GM12878 (cell line): ENCODE measurements at regions not wholly inside any gene's neighbourhood (a gene's known extent, or its start where the extent isn't known, plus 50 kb on each side); places are given as distances from the start of the nearest gene placed in this dataset.

Experiments
- ATAC-seq: fragments of 200-7000 bp; cut with Tn5 transposase; 3 replicates; pipeline ENCODE4 v1.9.1; 2020; ENCODE audit warnings: mild to moderate bottlenecking, moderate library complexity
- BruUV-seq: library from RNA; stranded (reverse); fragments of 400-500 nt; replicated peaks from 2 replicates; lab custom pipeline; 2021; lab: Mats Ljungman, UMichigan
- CTCF ChIA-PET: fragments of 300-600 bp; sonication (Branson Sonifier 250); formaldehyde crosslinking; extraction: SDS; loops from one replicate; lab custom pipeline; 2021; ENCODE audit warnings: inconsistent platforms; lab: Yijun Ruan, JAX
- POLR2A ChIA-PET: fragments of 350-600 bp; formaldehyde crosslinking; extraction: SDS; loops from one replicate; lab custom pipeline; 2021; ENCODE audit warnings: inconsistent platforms; lab: Charles Lee
- RAD21 ChIA-PET: fragments of 300-600 bp; sonication (Branson Sonifier 250); formaldehyde crosslinking; loops from one replicate; lab custom pipeline; 2023; ENCODE audit warnings: antibody characterized with exemption; ENCODE audit not compliant: unreplicated experiment; lab: Charles Lee
- SMC1A ChIA-PET: fragments of 300-600 bp; sonication (Branson Sonifier 250); formaldehyde crosslinking; loops from one replicate; lab custom pipeline; 2023; ENCODE audit not compliant: unreplicated experiment, uncharacterized antibody; lab: Charles Lee
- DNase-seq: peaks from one replicate; pipeline ENCODE4 v3.0.0-alpha.2; 2011; ENCODE audit warnings: low read depth, low spot score
- FAIRE-seq: peaks from 3 replicates; lab custom pipeline; 2011; peaks lifted over from hg19 to GRCh38; lab: Jason Lieb, UNC
- H2AFZ ChIP-seq: 2 replicates; pipeline ENCODE4 v1.6.0; 2011; ENCODE audit warnings: low read depth, low read length, control low read depth; ENCODE audit not compliant: control insufficient read depth
- H3K27ac ChIP-seq: 2 replicates; pipeline ENCODE4 v1.5.1; 2011; ENCODE audit warnings: control low read depth; ENCODE audit not compliant: control insufficient read depth, insufficient read depth
- H3K27me3 ChIP-seq, 2 experiments: replicated peaks in 1 of 2; 2 replicates each; pipeline versions ENCODE4 v1.6.0 to v1.6.1; 2011; ENCODE audit warnings: low read length in 1 of 2; ENCODE audit not compliant: control insufficient read depth in 2 of 2, insufficient read depth in 2 of 2
- H3K36me3 ChIP-seq, 2 experiments: 2 replicates each; pipeline ENCODE4 v1.5.1; 2011; ENCODE audit warnings: low read length in 1 of 2; ENCODE audit not compliant: control insufficient read depth in 2 of 2, insufficient read depth in 2 of 2
- H3K4me1 ChIP-seq: 2 replicates; pipeline ENCODE4 v1.6.1; 2011; ENCODE audit warnings: mild to moderate bottlenecking, low read length, moderate library complexity, mixed read lengths; ENCODE audit not compliant: control insufficient read depth, insufficient read depth
- H3K4me2 ChIP-seq: 2 replicates; pipeline ENCODE4 v1.6.0; 2011; ENCODE audit warnings: control low read depth; ENCODE audit not compliant: control insufficient read depth, insufficient read depth
- H3K4me3 ChIP-seq: fragments of 200-600 bp; sonication (generic); 2 replicates; pipeline ENCODE4 v1.5.1; 2016
- H3K79me2 ChIP-seq: 2 replicates; pipeline ENCODE4 v1.6.0; 2011; ENCODE audit warnings: low read length; ENCODE audit not compliant: control insufficient read depth, insufficient read depth
- H3K9ac ChIP-seq: 2 replicates; pipeline ENCODE4 v1.8.0; 2011; ENCODE audit warnings: low read length, control low read depth, mixed read lengths; ENCODE audit not compliant: control insufficient read depth, insufficient read depth
- H3K9me3 ChIP-seq: replicated peaks from 3 replicates; pipeline ENCODE4 v1.5.1; 2011; ENCODE audit warnings: mild to moderate bottlenecking, low read length; ENCODE audit not compliant: control insufficient read depth, insufficient read depth
- H4K20me1 ChIP-seq: 2 replicates; pipeline ENCODE4 v1.6.0; 2011; ENCODE audit not compliant: control insufficient read depth, insufficient read depth
- ASH2L ChIP-seq: fragments of 300-600, 200-600 bp; sonication (generic); IDR thresholded peaks from 2 replicates; pipeline ENCODE4 v1.6.1; 2017; ENCODE audit warnings: low read depth, mild to moderate bottlenecking, borderline replicate concordance
- CBX5 ChIP-seq: sonication (generic); IDR thresholded peaks from 2 replicates; pipeline ENCODE4 v1.6.1; 2016; ENCODE audit warnings: low read depth, moderate library complexity, mild to moderate bottlenecking, inconsistent platforms
- CHD1 ChIP-seq: IDR thresholded peaks from 2 replicates; pipeline ENCODE4 v1.6.1; 2012; ENCODE audit warnings: low read depth, low read length, improper control_type of control experiment
- CHD2 ChIP-seq: IDR thresholded peaks from 2 replicates; pipeline ENCODE4 v1.6.1; 2011; ENCODE audit warnings: low read depth, low read length, improper control_type of control experiment, borderline replicate concordance
- EP300 ChIP-seq, 2 experiments: fragments of 150-350 bp in 1 of 2; IDR thresholded peaks; 2 replicates each; pipeline ENCODE4 v1.6.1; 2011 to 2012; ENCODE audit warnings: low read depth in 2 of 2, low read length in 2 of 2, borderline replicate concordance in 1 of 2, improper control_type of control experiment in 1 of 2, inconsistent platforms in 1 of 2; ENCODE audit not compliant: control insufficient read depth in 1 of 2
- HCFC1 ChIP-seq: fragments of 150-350 bp; IDR thresholded peaks from 2 replicates; pipeline ENCODE4 v1.6.1; 2014; ENCODE audit warnings: low read length
- IKZF1 ChIP-seq: fragments of 450-650 bp; conservative IDR thresholded peaks from 2 replicates; pipeline ENCODE4 v1.6.1; 2017; ENCODE audit warnings: antibody characterized with exemption, mild to moderate bottlenecking
- JUNB ChIP-seq: IDR thresholded peaks from 2 replicates; pipeline ENCODE4 v1.6.1; 2016; ENCODE audit warnings: antibody characterized with exemption, mild to moderate bottlenecking
- KLF5 ChIP-seq: fragments of 450-650 bp; IDR thresholded peaks from 2 replicates; pipeline ENCODE4 v1.6.1; 2014; ENCODE audit warnings: mild to moderate bottlenecking; ENCODE audit not compliant: partially characterized antibody
- MYC ChIP-seq: IDR thresholded peaks from 2 replicates; pipeline ENCODE4 v1.6.1; 2011; ENCODE audit warnings: mild to moderate bottlenecking, low read length, moderate library complexity, inconsistent platforms; ENCODE audit not compliant: insufficient read depth, insufficient replicate concordance, insufficient read length, severe bottlenecking
- NR2C2 ChIP-seq: IDR thresholded peaks from 2 replicates; pipeline ENCODE4 v1.6.1; 2011; ENCODE audit warnings: borderline replicate concordance, low read depth; ENCODE audit not compliant: control insufficient read depth, insufficient read length
- SMARCA5 ChIP-seq: fragments of 450-650 bp; IDR thresholded peaks from 2 replicates; pipeline ENCODE4 v1.6.1; 2017; ENCODE audit warnings: mild to moderate bottlenecking
- STAT3 ChIP-seq: IDR thresholded peaks from 2 replicates; pipeline ENCODE4 v1.6.1; 2011; ENCODE audit warnings: low read depth, low read length, improper control_type of control experiment
- TCF3 ChIP-seq: IDR thresholded peaks from 2 replicates; pipeline ENCODE4 v1.6.1; 2012; ENCODE audit warnings: low read depth, mild to moderate bottlenecking, low read length, borderline replicate concordance; ENCODE audit not compliant: insufficient read depth
- TCF7 ChIP-seq: IDR thresholded peaks from 2 replicates; pipeline ENCODE4 v1.6.1; 2014; ENCODE audit warnings: antibody characterized with exemption, borderline replicate concordance
- YY1 ChIP-seq: IDR thresholded peaks from 2 replicates; pipeline ENCODE4 v1.6.1; 2011; ENCODE audit warnings: low read depth, mild to moderate bottlenecking, low read length
- ZNF217 ChIP-seq: fragments of 450-650 bp; IDR thresholded peaks from 2 replicates; pipeline ENCODE4 v1.6.1; 2017; ENCODE audit warnings: antibody characterized with exemption, mild to moderate bottlenecking
- WGBS: methylation state at CpG from one replicate; pipeline ENCODE4 v1.1.6; 2016; ENCODE audit warnings: low lambda C conversion rate; ENCODE audit not compliant: insufficient replicate concordance, insufficient coverage; ENCODE audit errors: missing lambda C conversion rate; 5-methylcytosine and 5-hydroxymethylcytosine counted together
- in situ Hi-C: fragments of 300-500 bp; cut with MboI; formaldehyde crosslinking; loops from 9 replicates; pipeline ENCODE4 v1.14.3; 2018; ENCODE audit warnings: mixed read lengths
- intact Hi-C: fragments of 100-400 bp; cut with micrococcal nuclease; formaldehyde crosslinking; loops from one replicate; pipeline ENCODE4 v1.14.2; 2022; ENCODE audit not compliant: unreplicated experiment
- TF ChIP-seq, protein P1 (sequence below): fragments of 150-350 bp; IDR thresholded peaks from 2 replicates; pipeline ENCODE4 v1.6.1; 2014; ENCODE audit warnings: mild to moderate bottlenecking, low read depth, low read length
- TF ChIP-seq, protein P2 (sequence below): IDR thresholded peaks from 2 replicates; pipeline ENCODE4 v1.6.1; 2012; ENCODE audit warnings: mild to moderate bottlenecking, low read depth, low read length
- TF ChIP-seq, protein P3 (sequence below): fragments of 450-650 bp; conservative IDR thresholded peaks from 2 replicates; pipeline ENCODE4 v1.6.1; 2017; ENCODE audit warnings: mild to moderate bottlenecking, moderate library complexity

DNA sequence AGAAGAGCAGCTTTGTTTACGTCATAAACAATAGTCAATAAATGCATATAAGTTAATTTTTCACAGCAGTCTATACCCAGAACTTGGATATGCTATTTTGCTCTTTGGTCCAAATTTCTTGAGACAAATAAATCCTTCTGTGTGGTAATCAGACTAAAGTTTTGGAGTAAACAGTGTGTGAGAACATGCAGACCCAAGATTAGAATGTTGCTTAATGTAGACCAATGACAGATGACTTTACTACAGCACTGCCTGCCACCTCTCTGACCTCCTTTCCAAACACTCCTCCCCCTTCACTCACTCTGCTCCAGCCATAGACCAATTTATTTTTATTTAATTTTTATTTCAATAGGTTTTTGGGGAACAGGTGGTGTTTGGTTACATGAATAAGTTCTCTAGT, 115.3 kb upstream of the TANK start:
- no peak for DNase-seq
- WGBS, result 3% methylated on average over 1 of the region's 1 CpG
- Histone ChIP-seq H3K4me3 (no peak overlapping the region), H3K9ac (no peak overlapping the region), H3K27ac (no peak overlapping the region), H3K27me3 (peaks cover 0 to 4% of the 10 kb centered on the region in 2 experiments; a peak in 2 of 4 replicates), H3K9me3 (no peaks in the 10 kb centered on the region), H3K4me1 (no peaks in the 10 kb centered on the region), H4K20me1 (no peaks in the 10 kb centered on the region), H3K79me2 (no peaks in the 10 kb centered on the region), H3K36me3 (no peaks in the 10 kb centered on the region), H2AFZ (no peak overlapping the region), H3K4me2 (no peak overlapping the region)
- intact Hi-C loops (no loop called here), in situ Hi-C loops (no loop called here)
- SMC1A ChIA-PET, result interaction anchor here (1.6 kb wide), 1 partner anchor 19 kb away, joined by 4 read pairs; no protein-coding TSS in a partner anchor
- ATAC-seq, result no peak
- TF ChIP-seq ZNF217, result no peak
- no peak for TF ChIP-seq JUNB
- no peak for TF ChIP-seq ASH2L
- TF ChIP-seq HCFC1, result no peak
- no peak for TF ChIP-seq IKZF1
- TF ChIP-seq CBX5, result no peak
- TF ChIP-seq EP300 (IDR thresholded peaks at IDR 0.05; ENCODE audit: borderline replicate concordance in 1 of 2, control insufficient read depth in 1 of 2, low read depth in 2 of 2, low read length in 2 of 2), result no peak
- no peak for TF ChIP-seq TCF3
- TF ChIP-seq, protein P1, sequence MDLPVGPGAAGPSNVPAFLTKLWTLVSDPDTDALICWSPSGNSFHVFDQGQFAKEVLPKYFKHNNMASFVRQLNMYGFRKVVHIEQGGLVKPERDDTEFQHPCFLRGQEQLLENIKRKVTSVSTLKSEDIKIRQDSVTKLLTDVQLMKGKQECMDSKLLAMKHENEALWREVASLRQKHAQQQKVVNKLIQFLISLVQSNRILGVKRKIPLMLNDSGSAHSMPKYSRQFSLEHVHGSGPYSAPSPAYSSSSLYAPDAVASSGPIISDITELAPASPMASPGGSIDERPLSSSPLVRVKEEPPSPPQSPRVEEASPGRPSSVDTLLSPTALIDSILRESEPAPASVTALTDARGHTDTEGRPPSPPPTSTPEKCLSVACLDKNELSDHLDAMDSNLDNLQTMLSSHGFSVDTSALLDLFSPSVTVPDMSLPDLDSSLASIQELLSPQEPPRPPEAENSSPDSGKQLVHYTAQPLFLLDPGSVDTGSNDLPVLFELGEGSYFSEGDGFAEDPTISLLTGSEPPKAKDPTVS, result no peak
- no peak for TF ChIP-seq KLF5
- no peak for TF ChIP-seq NR2C2
- TF ChIP-seq, protein P2, sequence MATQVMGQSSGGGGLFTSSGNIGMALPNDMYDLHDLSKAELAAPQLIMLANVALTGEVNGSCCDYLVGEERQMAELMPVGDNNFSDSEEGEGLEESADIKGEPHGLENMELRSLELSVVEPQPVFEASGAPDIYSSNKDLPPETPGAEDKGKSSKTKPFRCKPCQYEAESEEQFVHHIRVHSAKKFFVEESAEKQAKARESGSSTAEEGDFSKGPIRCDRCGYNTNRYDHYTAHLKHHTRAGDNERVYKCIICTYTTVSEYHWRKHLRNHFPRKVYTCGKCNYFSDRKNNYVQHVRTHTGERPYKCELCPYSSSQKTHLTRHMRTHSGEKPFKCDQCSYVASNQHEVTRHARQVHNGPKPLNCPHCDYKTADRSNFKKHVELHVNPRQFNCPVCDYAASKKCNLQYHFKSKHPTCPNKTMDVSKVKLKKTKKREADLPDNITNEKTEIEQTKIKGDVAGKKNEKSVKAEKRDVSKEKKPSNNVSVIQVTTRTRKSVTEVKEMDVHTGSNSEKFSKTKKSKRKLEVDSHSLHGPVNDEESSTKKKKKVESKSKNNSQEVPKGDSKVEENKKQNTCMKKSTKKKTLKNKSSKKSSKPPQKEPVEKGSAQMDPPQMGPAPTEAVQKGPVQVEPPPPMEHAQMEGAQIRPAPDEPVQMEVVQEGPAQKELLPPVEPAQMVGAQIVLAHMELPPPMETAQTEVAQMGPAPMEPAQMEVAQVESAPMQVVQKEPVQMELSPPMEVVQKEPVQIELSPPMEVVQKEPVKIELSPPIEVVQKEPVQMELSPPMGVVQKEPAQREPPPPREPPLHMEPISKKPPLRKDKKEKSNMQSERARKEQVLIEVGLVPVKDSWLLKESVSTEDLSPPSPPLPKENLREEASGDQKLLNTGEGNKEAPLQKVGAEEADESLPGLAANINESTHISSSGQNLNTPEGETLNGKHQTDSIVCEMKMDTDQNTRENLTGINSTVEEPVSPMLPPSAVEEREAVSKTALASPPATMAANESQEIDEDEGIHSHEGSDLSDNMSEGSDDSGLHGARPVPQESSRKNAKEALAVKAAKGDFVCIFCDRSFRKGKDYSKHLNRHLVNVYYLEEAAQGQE, result no peak
- no peak for TF ChIP-seq CHD1
- no peak for TF ChIP-seq STAT3
- no peak for TF ChIP-seq MYC
- no peak for TF ChIP-seq YY1
- TF ChIP-seq, protein P3, sequence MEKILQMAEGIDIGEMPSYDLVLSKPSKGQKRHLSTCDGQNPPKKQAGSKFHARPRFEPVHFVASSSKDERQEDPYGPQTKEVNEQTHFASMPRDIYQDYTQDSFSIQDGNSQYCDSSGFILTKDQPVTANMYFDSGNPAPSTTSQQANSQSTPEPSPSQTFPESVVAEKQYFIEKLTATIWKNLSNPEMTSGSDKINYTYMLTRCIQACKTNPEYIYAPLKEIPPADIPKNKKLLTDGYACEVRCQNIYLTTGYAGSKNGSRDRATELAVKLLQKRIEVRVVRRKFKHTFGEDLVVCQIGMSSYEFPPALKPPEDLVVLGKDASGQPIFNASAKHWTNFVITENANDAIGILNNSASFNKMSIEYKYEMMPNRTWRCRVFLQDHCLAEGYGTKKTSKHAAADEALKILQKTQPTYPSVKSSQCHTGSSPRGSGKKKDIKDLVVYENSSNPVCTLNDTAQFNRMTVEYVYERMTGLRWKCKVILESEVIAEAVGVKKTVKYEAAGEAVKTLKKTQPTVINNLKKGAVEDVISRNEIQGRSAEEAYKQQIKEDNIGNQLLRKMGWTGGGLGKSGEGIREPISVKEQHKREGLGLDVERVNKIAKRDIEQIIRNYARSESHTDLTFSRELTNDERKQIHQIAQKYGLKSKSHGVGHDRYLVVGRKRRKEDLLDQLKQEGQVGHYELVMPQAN, result no peak
- TF ChIP-seq TCF7, result no peak
- no peak for TF ChIP-seq SMARCA5
- TF ChIP-seq CHD2, result no peak
- RAD21 ChIA-PET, result no interaction called here
- no peak for FAIRE-seq
- POLR2A ChIA-PET, result no interaction called here
- BruUV-seq, result no TSS peak
- CTCF ChIA-PET, result no interaction called here
